CD8-positive, alpha-beta memory T cell (primary cell): ENCODE measurements at regions not wholly inside any gene's neighbourhood (a gene's known extent, or its start where the extent isn't known, plus 50 kb on each side); places are given as distances from the start of the nearest gene placed in this dataset.

Experiments used
- CTCF ChIA-PET: fragments of 350-600 bp; sonication (Branson Sonifier 250); formaldehyde crosslinking; loops from one replicate; lab custom pipeline; 2021; ENCODE audit warnings: antibody characterized with exemption; lab: Charles Lee
- POLR2A ChIA-PET: fragments of 350-600 bp; sonication (Branson Sonifier 250); formaldehyde crosslinking; loops from one replicate; lab custom pipeline; 2021; ENCODE audit warnings: antibody characterized with exemption; lab: Charles Lee
- DNase-seq, 5 donors: peaks; one replicate each; pipeline versions ENCODE4 v3.0.0 to v3.0.0-alpha.2; 2020 to 2022; ENCODE audit warnings: mixed read lengths in 1 of 5
- H3K27ac ChIP-seq: one replicate; pipeline ENCODE4 v1.7.0; 2013; ENCODE audit warnings: low read depth, mild to moderate bottlenecking, low read length, moderate library complexity
- H3K27me3 ChIP-seq: 2 replicates; pipeline ENCODE4 v1.7.0; 2013; ENCODE audit warnings: low read length, mild to moderate bottlenecking; ENCODE audit not compliant: insufficient read depth, poor library complexity, severe bottlenecking
- H3K36me3 ChIP-seq: 2 replicates; pipeline ENCODE4 v1.7.0; 2013; ENCODE audit warnings: mild to moderate bottlenecking, low read length, moderate library complexity; ENCODE audit not compliant: insufficient read depth
- H3K4me1 ChIP-seq: 2 replicates; pipeline ENCODE4 v1.7.0; 2013; ENCODE audit warnings: mild to moderate bottlenecking, low read length, moderate library complexity; ENCODE audit not compliant: insufficient read depth
- H3K4me3 ChIP-seq: 2 replicates; pipeline ENCODE4 v1.7.0; 2013; ENCODE audit warnings: mild to moderate bottlenecking, low read length
- H3K9me3 ChIP-seq: 2 replicates; pipeline ENCODE4 v1.7.0; 2013; ENCODE audit warnings: mild to moderate bottlenecking, low read length
- H3K27ac Mint-ChIP-seq, 8 donors: one replicate each; pipeline ENCODE4 v1.8.0; 2020 to 2021; ENCODE audit warnings: mixed read lengths in 8 of 8, mild to moderate bottlenecking in 6 of 8, inconsistent platforms in 3 of 8, moderate library complexity in 3 of 8
- H3K27me3 Mint-ChIP-seq, 2 donors: one replicate each; pipeline ENCODE4 v1.8.0; 2020 to 2021; ENCODE audit warnings: mixed read lengths in 2 of 2, mild to moderate bottlenecking in 1 of 2, moderate library complexity in 1 of 2
- H3K36me3 Mint-ChIP-seq, 3 donors: one replicate each; pipeline ENCODE4 v1.8.0; 2020 to 2021; ENCODE audit warnings: mixed read lengths in 3 of 3, inconsistent platforms in 1 of 3, mild to moderate bottlenecking in 1 of 3
- H3K4me1 Mint-ChIP-seq, 3 donors: one replicate each; pipeline ENCODE4 v1.8.0; 2020 to 2021; ENCODE audit warnings: mixed read lengths in 3 of 3, inconsistent platforms in 1 of 3, mild to moderate bottlenecking in 1 of 3
- H3K4me3 Mint-ChIP-seq, 7 donors: one replicate each; pipeline ENCODE4 v1.8.0; 2020 to 2021; ENCODE audit warnings: mixed read lengths in 7 of 7, mild to moderate bottlenecking in 6 of 7, moderate library complexity in 4 of 7, inconsistent platforms in 2 of 7
- H3K9me3 Mint-ChIP-seq, 5 donors: one replicate each; pipeline ENCODE4 v1.8.0; 2020 to 2022; ENCODE audit warnings: mixed read lengths in 5 of 5, mild to moderate bottlenecking in 3 of 5, moderate library complexity in 2 of 5, inconsistent platforms in 1 of 5

DNA sequence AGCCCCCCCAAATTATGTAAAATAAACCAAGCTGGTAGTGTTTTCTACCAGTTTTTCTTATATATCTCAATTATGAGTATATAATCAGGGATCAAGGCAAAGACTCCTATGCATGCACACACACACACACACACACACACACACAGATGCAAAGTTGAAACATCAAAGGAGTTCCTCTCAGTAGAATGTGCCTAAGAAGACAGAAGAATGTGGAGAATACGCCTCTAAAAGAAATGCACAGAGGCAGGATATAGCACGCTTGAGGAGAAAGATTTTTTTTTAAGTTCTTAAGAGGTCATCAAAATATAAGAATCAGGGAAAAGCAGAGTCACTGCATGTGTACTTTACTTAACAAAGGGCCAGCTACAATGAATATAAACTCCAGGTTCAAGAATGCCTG, 138.2 kb upstream of the CLEC14A start:
- no peak for DNase-seq
- no peaks in the 10 kb centered on the region for H3K4me1 ChIP-seq
- H3K36me3 ChIP-seq = no peaks in the 10 kb centered on the region
- Mint-ChIP-seq H3K27ac (no peak overlapping the region), H3K36me3 (no peaks in the 10 kb centered on the region), H3K4me1 (no peaks in the 10 kb centered on the region), H3K27me3 (peaks cover 1 to 4% of the 10 kb centered on the region in 2 donors), H3K4me3 (no peak overlapping the region), H3K9me3 (no peaks in the 10 kb centered on the region)
- ChIA-PET CTCF (no interaction called here), POLR2A (no interaction called here)
- H3K4me3 ChIP-seq = no peak overlapping the region
- no peak overlapping the region for H3K27ac ChIP-seq
- no peaks in the 10 kb centered on the region for H3K27me3 ChIP-seq
- H3K9me3 ChIP-seq = no peaks in the 10 kb centered on the region

GRCh38 chr14:38391334-38391733, 135.4 kb upstream of the CLEC14A start:
- Mint-ChIP-seq H3K36me3 (no peaks in the 10 kb centered on the region), H3K27me3 (peaks cover 1 to 4% of the 10 kb centered on the region in 2 donors), H3K4me3 (no peak overlapping the region), H3K27ac (peak overlapping the region in 1 of 8 donors; percentile 4), H3K4me1 (no peaks in the 10 kb centered on the region), H3K9me3 (no peaks in the 10 kb centered on the region)
- DNase-seq = no peak
- H3K4me1 ChIP-seq = no peaks in the 10 kb centered on the region
- POLR2A ChIA-PET = no interaction called here
- no peak overlapping the region for H3K27ac ChIP-seq
- H3K4me3 ChIP-seq = no peak overlapping the region
- CTCF ChIA-PET = no interaction called here
- H3K36me3 ChIP-seq = no peaks in the 10 kb centered on the region
- no peaks in the 10 kb centered on the region for H3K27me3 ChIP-seq
- no peaks in the 10 kb centered on the region for H3K9me3 ChIP-seq

DNA sequence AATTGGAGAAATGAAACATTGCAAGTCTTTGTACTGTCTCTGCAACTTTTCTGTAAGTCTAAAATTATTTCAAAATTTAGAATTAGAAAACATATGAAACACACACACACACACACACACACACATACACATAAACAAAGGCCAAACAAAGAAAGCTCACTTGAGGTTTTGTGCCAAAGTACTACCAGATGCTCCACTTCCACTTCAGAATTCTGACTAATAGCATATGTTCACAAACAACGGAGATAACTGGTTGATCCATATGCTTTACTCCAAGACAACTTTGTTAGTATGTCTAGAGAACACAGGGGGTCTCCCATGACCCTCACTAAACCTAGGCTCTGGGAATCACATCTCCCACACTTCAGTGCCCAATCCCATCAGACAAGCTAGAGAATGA, 133.8 kb upstream of the CLEC14A start:
- POLR2A ChIA-PET = no interaction called here
- Histone ChIP-seq H3K9me3 (no peaks in the 10 kb centered on the region), H3K27ac (no peak overlapping the region), H3K4me1 (no peaks in the 10 kb centered on the region), H3K27me3 (no peaks in the 10 kb centered on the region), H3K36me3 (no peaks in the 10 kb centered on the region), H3K4me3 (no peak overlapping the region)
- Mint-ChIP-seq H3K4me1 (no peaks in the 10 kb centered on the region), H3K27ac (no peak overlapping the region), H3K9me3 (no peaks in the 10 kb centered on the region), H3K27me3 (peaks cover 0 to 4% of the 10 kb centered on the region in 2 donors), H3K4me3 (no peak overlapping the region), H3K36me3 (no peaks in the 10 kb centered on the region)
- no peak for DNase-seq
- CTCF ChIA-PET = no interaction called here

GRCh38 chr14:38387821-38388220, 131.9 kb upstream of the CLEC14A start:
- no peak overlapping the region for H3K27ac ChIP-seq
- H3K27ac Mint-ChIP-seq = peak overlapping the region in 1 of 8 donors; percentile 16
- no peaks in the 10 kb centered on the region for H3K9me3 Mint-ChIP-seq
- no peaks in the 10 kb centered on the region for H3K9me3 ChIP-seq
- peaks cover 0 to 4% of the 10 kb centered on the region in 2 donors for H3K27me3 Mint-ChIP-seq
- H3K4me1 ChIP-seq = no peaks in the 10 kb centered on the region
- no peaks in the 10 kb centered on the region for H3K36me3 ChIP-seq
- POLR2A ChIA-PET = no interaction called here
- no peak overlapping the region for H3K4me3 Mint-ChIP-seq
- H3K36me3 Mint-ChIP-seq = no peaks in the 10 kb centered on the region
- H3K27me3 ChIP-seq = no peaks in the 10 kb centered on the region
- H3K4me1 Mint-ChIP-seq = no peaks in the 10 kb centered on the region
- CTCF ChIA-PET = no interaction called here
- H3K4me3 ChIP-seq = no peak overlapping the region
- DNase-seq = no peak

GRCh38 chr14:38385836-38386235, 129.9 kb upstream of the CLEC14A start:
- ChIA-PET POLR2A (no interaction called here), CTCF (no interaction called here)
- no peak for DNase-seq
- Mint-ChIP-seq H3K36me3 (peaks cover 0 to 1% (median 0%) of the 10 kb centered on the region in 3 donors), H3K9me3 (peaks cover 0 to 2% (median 0%) of the 10 kb centered on the region in 5 donors), H3K4me3 (no peak overlapping the region), H3K27ac (no peak overlapping the region), H3K27me3 (no peaks in the 10 kb centered on the region), H3K4me1 (no peaks in the 10 kb centered on the region)
- Histone ChIP-seq H3K27me3 (no peaks in the 10 kb centered on the region), H3K27ac (no peak overlapping the region), H3K4me1 (no peaks in the 10 kb centered on the region), H3K36me3 (no peaks in the 10 kb centered on the region), H3K9me3 (no peaks in the 10 kb centered on the region), H3K4me3 (no peak overlapping the region)

DNA sequence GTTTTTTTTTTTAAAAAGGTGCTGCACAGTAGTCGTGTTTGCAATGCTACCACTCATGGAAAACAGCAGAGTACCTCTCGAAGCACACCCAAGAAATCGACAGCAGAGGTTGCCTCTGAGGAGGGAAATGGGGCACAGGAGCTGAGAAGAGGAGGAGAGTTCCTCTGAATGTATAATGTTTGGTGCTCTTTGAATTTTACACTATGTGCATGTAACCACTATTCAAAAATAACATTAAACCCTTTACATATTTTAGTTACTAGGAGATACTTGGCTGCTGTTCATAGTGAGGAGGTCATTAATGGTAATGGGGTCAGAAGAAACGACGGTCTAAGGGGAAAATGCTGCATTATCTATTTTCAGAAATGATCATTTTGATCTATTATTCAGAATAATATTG, 129.4 kb upstream of the CLEC14A start:
- Histone ChIP-seq H3K4me3 (no peak overlapping the region), H3K36me3 (no peaks in the 10 kb centered on the region), H3K27ac (no peak overlapping the region), H3K27me3 (no peaks in the 10 kb centered on the region), H3K4me1 (no peaks in the 10 kb centered on the region), H3K9me3 (no peaks in the 10 kb centered on the region)
- POLR2A ChIA-PET = no interaction called here
- H3K9me3 Mint-ChIP-seq = peaks cover 0 to 3% (median 0%) of the 10 kb centered on the region in 5 donors
- H3K27ac Mint-ChIP-seq = no peak overlapping the region
- H3K27me3 Mint-ChIP-seq = no peaks in the 10 kb centered on the region
- CTCF ChIA-PET = no interaction called here
- no peaks in the 10 kb centered on the region for H3K4me1 Mint-ChIP-seq
- DNase-seq = no peak
- peaks cover 0 to 1% (median 0%) of the 10 kb centered on the region in 3 donors for H3K36me3 Mint-ChIP-seq
- H3K4me3 Mint-ChIP-seq = no peak overlapping the region

- POLR2A ChIA-PET = no interaction called here
- Mint-ChIP-seq H3K4me1 (no peaks in the 10 kb centered on the region), H3K9me3 (peaks cover 0 to 3% (median 0%) of the 10 kb centered on the region in 5 donors), H3K36me3 (peaks cover 0 to 1% (median 0%) of the 10 kb centered on the region in 3 donors), H3K4me3 (no peak overlapping the region), H3K27me3 (no peaks in the 10 kb centered on the region), H3K27ac (no peak overlapping the region)
- DNase-seq = no peak
- Histone ChIP-seq H3K36me3 (no peaks in the 10 kb centered on the region), H3K27ac (no peak overlapping the region), H3K4me1 (no peaks in the 10 kb centered on the region), H3K4me3 (no peak overlapping the region), H3K27me3 (no peaks in the 10 kb centered on the region), H3K9me3 (no peaks in the 10 kb centered on the region)
- CTCF ChIA-PET = no interaction called here
Measured at GRCh38 chr14:38384741-38385140, 128.8 kb upstream of the CLEC14A start.

GRCh38 chr14:38367922-38368321, 112.0 kb upstream of the CLEC14A start:
- H3K9me3 Mint-ChIP-seq = peaks cover 0 to 4% (median 0%) of the 10 kb centered on the region in 5 donors
- no peaks in the 10 kb centered on the region for H3K36me3 Mint-ChIP-seq
- peaks cover 0 to 1% of the 10 kb centered on the region in 2 donors for H3K27me3 Mint-ChIP-seq
- no peak overlapping the region for H3K4me3 Mint-ChIP-seq
- no peaks in the 10 kb centered on the region for H3K4me1 Mint-ChIP-seq
- H3K36me3 ChIP-seq = no peaks in the 10 kb centered on the region
- H3K4me1 ChIP-seq = no peaks in the 10 kb centered on the region
- H3K27ac ChIP-seq = no peak overlapping the region
- ChIA-PET CTCF (no interaction called here), POLR2A (no interaction called here)
- no peak overlapping the region for H3K4me3 ChIP-seq
- H3K9me3 ChIP-seq = no peaks in the 10 kb centered on the region
- H3K27ac Mint-ChIP-seq = no peak overlapping the region
- DNase-seq = no peak
- H3K27me3 ChIP-seq = no peaks in the 10 kb centered on the region

GRCh38 chr14:38366374-38366773, 110.5 kb upstream of the CLEC14A start:
- CTCF ChIA-PET = no interaction called here
- no peak overlapping the region for H3K4me3 Mint-ChIP-seq

More at GRCh38 chr14:38366374-38366773, 110.5 kb upstream of the CLEC14A start:
- peaks cover 0 to 1% of the 10 kb centered on the region in 2 donors for H3K27me3 Mint-ChIP-seq
- H3K4me1 ChIP-seq = no peaks in the 10 kb centered on the region
- no peaks in the 10 kb centered on the region for H3K36me3 ChIP-seq
- POLR2A ChIA-PET = no interaction called here
- H3K4me1 Mint-ChIP-seq = no peaks in the 10 kb centered on the region
- no peaks in the 10 kb centered on the region for H3K9me3 ChIP-seq
- DNase-seq = no peak
- H3K27ac ChIP-seq = no peak overlapping the region
- H3K27me3 ChIP-seq = no peaks in the 10 kb centered on the region
- H3K4me3 ChIP-seq = no peak overlapping the region
- no peak overlapping the region for H3K27ac Mint-ChIP-seq
- no peaks in the 10 kb centered on the region for H3K36me3 Mint-ChIP-seq
- H3K9me3 Mint-ChIP-seq = peaks cover 0 to 4% (median 0%) of the 10 kb centered on the region in 5 donors
